Activated gamma-delta T cell treated with anti-CD3 and anti-CD28 coated beads, Interleukin-2, amount 50 U/mL, for 16 hours (primary cell): ENCODE measurements at regions not wholly inside any gene's neighbourhood (a gene's known extent, or its start where the extent isn't known, plus 50 kb on each side); places are given as distances from the start of the nearest gene placed in this dataset.
"Not testable (repeated sequence)": the region's sequence is repeated elsewhere in the genome, so short reads cannot be mapped to it uniquely, and the experiment has no call there.

Experiments used
- DNase-seq: peaks from one replicate; pipeline ENCODE4 v3.0.0-alpha.2; 2020; ENCODE audit warnings: low read depth

GRCh38 chr3:6706777-6707176 lies 154.1 kb upstream of the GRM7 start:
- DNase-seq: no peak

GRCh38 chr3:6709178-6709577 lies 151.7 kb upstream of the GRM7 start:
- DNase-seq: no peak

- DNase-seq: no peak
These were observed 146.0 kb upstream of the GRM7 start for GRCh38 chr3:6714962-6715361.

DNA sequence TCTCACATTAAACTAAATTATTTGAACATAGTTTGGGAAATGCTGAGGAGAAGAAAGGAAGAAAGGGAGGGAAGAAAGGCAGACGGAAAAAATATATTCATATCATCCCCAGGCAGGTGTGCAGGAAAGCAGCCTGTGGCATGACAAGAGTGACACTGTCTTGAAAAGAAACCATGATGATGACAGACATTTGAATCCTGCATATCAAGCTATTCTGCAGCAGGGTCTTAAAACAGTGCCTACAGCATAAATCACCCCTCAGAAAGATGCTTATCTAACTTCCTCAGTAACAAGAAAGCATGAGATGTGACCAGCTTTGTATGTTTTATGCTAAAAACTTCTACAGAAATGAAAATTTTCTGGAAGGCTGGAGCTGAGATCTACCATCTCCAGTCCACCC lies 144.5 kb upstream of the GRM7 start:
- no peak for DNase-seq

GRCh38 chr3:6717026-6717943 lies 143.6 kb upstream of the GRM7 start:
- no peak for DNase-seq

DNA sequence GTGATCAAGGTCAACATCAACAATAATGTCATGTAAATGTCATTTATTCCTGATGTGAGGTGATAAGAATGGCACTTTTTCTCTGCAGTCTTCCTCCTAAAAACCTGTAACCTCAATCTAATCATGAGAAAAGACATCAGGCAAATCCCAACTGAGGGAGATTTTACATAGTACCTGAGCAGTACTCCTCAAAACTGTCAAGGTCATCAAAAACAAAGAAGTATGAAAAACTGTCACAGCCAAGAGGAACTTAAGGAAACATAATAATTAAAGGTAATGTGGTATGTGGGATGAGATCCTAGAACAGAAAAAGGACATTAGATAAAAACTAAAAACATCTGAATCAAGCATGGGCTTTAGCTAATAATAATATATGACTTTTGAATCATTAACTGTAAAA lies 140.9 kb upstream of the GRM7 start:
- DNase-seq: no peak

- DNase-seq: no peak
These were observed 139.4 kb upstream of the GRM7 start for GRCh38 chr3:6721491-6721890.

DNA sequence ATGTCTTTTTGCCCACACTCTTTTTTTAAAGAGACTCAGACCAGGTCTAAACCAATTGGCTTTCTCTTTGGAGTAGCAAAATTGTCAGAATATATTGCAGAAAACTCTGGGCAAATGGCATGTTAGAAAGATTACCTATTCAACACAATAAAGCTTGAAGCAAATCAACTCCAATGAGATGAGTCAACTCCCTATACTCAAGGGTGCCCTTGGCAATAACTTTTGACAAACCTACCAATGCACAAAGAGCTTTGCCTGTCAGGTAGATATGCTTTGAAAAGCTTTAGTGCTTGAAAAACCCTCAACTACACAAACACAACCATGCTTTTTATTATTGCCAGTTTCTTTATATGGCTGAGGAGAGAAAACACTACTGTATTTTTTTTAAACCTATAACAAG lies 137.7 kb upstream of the GRM7 start:
- DNase-seq: no peak

DNA sequence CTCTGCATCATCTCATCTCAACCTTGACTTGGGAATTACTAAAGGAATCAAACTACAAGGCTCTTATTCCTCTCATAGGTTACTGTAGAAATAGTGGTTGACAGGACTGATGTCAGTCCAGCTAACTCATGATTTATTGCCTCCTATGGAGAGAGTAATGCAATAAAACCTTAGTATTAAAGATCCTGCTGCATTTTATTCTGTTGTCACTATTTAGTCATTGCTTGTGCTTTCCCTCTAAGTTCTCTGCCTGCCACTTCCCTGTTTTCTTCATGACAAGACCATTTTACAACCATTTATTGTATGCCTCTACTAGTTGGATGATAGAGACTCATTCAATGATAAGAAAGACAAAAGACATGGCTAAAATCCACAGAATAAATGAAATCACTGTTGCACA lies 134.1 kb upstream of the GRM7 start:
- DNase-seq: no peak

DNA sequence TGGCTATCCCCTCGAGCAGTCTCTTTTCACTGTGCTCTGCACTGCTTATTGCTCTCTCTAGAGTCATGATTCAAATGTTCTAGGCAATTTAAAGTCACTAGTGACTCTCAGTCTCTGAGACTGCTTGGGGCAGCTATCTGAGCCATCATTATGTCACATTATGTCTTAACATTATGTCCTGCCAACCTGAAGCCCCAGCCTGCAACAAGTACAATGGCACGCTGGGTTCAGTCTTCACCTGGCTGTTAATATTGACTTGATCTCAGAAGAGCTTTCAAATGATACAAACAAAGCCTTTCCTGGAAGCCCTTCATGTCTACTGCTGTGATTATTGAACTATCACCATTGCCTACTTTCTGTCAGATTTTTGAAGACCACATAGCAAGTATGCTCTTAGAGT lies 128.1 kb upstream of the GRM7 start:
- no peak for DNase-seq

DNA sequence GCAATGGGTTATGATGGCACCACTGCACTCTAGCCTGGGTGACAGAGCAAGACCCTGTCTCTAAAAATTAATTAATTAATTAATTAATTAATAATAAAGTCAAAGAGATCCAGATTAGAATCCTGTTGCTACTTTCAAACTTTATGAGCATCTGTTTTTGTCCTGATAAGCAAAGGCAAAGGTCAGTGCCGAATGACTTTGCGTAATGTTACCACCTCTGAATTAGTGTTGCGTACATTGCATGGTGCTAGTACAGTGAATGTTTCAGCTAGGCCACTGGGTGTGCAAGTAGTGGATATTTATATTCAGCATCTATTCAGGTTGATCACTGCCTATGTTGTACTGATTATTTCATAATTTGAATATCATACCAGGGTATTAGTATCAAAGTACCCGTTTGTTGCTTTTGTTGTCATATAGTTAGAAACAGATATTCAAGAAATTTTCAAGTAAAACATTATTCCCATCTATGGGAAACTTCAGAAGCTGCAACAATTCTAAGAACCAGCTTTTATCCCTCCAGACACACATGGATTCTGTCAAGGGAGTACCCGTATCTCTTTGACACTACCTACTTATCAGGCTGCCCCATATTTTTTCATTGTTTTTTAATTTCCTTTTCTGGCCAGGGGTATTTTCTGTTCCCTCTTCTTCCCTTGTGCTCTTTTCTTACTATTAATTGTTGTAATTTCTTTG lies 127.1 kb upstream of the GRM7 start:
- no peak for DNase-seq

DNA sequence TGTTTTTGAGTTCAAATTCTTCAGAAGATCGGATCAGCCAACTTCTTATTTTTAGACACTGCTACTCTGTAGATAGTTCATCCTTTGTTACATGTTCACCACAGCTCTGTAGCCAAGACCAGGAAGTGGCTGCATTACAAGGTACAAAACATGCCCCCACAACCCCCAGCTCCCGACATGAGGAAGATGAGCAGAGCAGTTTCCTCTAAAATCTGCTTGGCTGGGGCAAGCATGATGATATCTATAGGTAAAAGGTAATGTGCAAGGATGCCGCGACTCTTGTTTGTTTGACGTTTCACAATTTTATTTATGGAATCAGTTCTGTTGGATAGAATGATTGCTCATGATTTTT lies 126.5 kb upstream of the GRM7 start:
- DNase-seq: no peak

DNA sequence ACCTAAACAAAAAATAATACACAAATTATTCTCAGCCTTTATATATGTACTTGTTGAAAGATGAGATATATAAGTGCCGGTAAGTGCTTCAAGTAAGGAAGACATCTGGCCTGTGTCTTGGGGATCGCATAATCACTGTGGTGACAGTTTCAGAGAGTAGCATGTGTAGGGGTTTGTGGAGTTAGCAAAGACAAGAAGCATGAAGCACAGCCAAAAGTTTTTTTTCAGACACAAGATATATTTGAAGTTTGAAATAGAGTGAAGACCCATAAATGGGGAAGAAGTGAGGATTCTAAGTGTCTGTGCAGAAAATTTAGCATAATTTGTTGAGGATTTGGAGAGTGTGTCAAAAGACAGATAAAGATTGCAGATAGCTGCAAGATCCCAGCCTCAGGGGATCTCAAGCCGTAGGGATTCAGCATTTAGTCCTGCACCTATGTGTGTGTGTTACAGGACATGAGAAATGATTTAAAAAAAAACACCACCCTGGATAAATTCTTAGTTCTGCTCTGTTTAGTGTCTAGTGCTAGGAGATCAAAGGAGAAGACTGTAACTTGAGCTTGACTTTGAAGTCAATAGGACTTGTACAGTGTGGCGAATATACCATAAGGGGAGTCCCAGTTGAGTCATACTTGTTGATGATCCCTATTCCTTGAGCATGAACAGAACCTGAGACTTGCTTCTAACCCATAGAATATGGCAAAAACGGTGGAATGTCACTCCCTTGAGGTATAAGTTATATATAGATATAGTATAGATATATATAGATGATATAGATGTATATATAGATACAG lies 123.9 kb upstream of the GRM7 start:
- no peak for DNase-seq

DNA sequence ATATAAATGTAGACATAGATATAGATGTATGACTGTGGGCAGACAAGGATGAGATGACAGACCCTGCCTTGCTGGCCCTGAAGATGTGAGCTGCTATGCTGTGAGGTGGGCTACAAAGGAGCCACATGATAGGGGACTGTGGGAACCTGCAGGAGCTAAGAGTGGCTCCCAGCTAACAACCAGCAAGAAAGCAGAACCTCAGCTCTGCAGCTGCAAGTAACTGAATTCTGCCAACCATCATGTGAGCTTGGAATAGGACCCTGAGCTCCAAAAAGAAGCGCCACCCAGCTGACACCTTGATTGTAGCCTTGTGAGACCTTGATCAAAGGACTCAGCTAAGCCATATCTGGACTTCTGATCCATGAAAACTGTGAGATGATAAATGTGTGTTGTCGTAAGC lies 123.3 kb upstream of the GRM7 start:
- no peak for DNase-seq

DNA sequence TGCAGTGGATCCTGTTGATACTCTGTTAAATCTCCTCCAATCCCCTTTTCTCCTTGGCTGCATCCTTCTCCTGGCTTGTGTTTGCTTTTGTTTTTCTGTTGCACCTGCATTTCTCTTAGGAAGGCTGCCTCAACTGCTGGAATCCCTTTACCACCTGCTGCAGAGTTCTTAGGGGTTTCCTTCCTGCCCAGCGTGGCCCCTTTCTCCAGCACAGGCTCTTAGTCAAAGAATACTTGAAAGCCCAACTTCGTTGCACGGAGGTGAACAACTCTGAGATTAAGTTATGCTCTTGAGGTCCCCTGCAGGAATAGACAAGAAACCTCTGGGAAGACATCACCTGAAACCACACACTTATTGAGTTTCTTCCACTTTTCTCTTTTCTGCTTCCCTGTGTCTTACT lies 121.6 kb upstream of the GRM7 start:
- no peak for DNase-seq

GRCh38 chr3:6743067-6743720 lies 117.7 kb upstream of the GRM7 start:
- no peak for DNase-seq

- no peak for DNase-seq
These were observed 114.5 kb upstream of the GRM7 start for GRCh38 chr3:6746443-6746842.

DNA sequence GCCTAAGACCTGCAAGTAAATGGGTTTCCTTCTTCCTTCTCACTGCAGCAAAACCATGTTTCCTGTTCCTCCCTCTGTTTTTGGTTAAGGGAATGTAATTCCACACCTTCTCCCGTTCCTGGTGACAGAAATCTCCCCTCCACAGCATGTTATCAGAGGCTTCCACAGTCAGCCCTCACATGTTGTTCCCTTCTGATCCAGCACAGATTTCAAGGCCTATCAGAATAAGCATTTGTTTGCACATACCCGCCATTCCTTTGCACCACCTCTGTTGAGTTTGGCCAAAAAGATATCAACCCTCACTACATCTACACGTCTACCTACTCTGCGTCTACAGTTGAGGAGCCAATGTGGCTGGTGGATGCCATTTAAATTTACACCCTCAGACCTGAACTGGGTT lies 113.9 kb upstream of the GRM7 start:
- no peak for DNase-seq

DNA sequence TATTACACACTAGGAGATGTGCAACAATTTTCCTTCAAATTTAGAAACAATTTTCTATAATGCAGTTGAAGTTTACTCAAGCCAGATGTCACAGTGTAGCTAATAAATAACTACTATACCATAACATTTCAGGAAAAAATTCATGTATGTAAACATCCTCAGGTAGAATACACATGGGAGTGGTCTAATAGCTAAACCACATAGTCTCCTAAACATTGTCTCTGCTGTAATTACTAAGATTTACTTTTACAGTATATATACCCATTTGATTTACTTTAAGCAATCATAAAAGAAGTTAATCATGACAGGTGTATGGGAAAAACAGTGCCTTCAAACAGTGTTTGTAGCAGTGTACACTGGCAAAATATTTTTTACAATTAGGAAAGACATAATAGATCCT lies 110.1 kb upstream of the GRM7 start:
- DNase-seq: no peak

DNA sequence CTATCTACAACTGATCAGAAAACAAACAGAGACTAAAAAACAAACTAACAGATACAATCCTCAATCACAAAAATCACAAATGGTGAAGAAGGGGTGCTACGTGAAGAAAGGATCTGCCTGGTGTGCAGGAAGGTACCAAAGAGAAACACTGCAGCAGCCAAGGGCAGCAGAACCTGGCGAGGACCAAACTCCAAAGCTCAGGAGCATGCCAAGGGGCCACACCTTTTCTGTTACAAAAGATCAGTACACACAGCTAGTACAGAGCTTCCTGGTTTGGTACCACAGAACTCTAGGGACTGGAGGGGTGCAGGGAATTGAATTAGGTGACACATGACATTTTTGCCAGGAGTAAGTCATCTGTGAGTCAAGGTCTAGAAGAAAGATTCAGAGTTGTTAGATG lies 107.4 kb upstream of the GRM7 start:
- DNase-seq: no peak

GRCh38 chr3:6769532-6770396 lies 91.2 kb upstream of the GRM7 start:
- not testable (repeated sequence) for DNase-seq

DNA sequence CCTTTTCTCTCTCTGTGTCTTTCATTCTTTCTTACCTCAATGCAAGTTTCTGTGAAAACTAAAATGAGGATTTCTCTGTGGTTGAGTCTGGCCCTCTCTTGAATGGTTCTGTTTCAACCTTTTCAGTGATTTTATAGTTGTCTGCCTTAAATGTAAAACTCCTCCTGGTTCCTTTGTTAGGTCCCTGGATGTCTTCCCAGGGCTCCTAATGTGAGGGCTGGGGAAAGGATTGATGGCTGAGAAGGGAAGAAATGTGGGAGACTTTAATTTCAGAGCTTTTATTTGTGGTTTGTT lies 90.6 kb upstream of the GRM7 start:
- DNase-seq: no peak
